K562 (cell line): ENCODE measurements at regions not wholly inside any gene's neighbourhood (a gene's known extent, or its start where the extent isn't known, plus 50 kb on each side); places are given as distances from the start of the nearest gene placed in this dataset.

Experiments used
- ATAC-seq: fragments of 200-7000 bp; cut with Tn5 transposase; 3 replicates; pipeline ENCODE4 v1.9.1; 2020; ENCODE audit warnings: moderate library complexity
- BruUV-seq: library from RNA; stranded (reverse); fragments of 400-500 nt; replicated peaks from 2 replicates; lab custom pipeline; 2021; lab: Mats Ljungman, UMichigan
- CTCF ChIA-PET: fragments of 300-600 bp; formaldehyde crosslinking; extraction: SDS; loops from one replicate; lab custom pipeline; 2021; ENCODE audit warnings: low intra/inter-chr PET ratio; lab: Yijun Ruan, JAX
- POLR2A ChIA-PET: fragments of 300-600, 350-650 bp; sonication (Branson Sonifier 250); formaldehyde crosslinking; extraction: SDS; loops from one replicate; lab custom pipeline; 2021; ENCODE audit warnings: antibody characterized with exemption, inconsistent platforms; lab: Yijun Ruan, JAX
- DNase-seq, 4 experiments: peaks; one replicate each; pipeline versions ENCODE4 v3.0.0 to v3.0.0-alpha.2; 2011 to 2018; ENCODE audit warnings: low spot score in 3 of 4, mixed read lengths in 3 of 4; ENCODE audit errors: extremely low read depth in 1 of 4
- FAIRE-seq: peaks from 2 replicates; lab custom pipeline; 2011; peaks lifted over from hg19 to GRCh38; lab: Jason Lieb, UNC
- H2AFZ ChIP-seq: 2 replicates; pipeline ENCODE4 v1.6.0; 2011; ENCODE audit warnings: low read depth, low read length, control low read depth, inconsistent platforms
- H3K27ac ChIP-seq: fragments of 200-600 bp; 3 replicates; pipeline ENCODE4 v1.8.0; 2011; ENCODE audit warnings: low read depth, mild to moderate bottlenecking, control low read depth, inconsistent platforms, low read length, moderate library complexity, mixed read lengths; ENCODE audit errors: extremely low read depth
- H3K27me3 ChIP-seq, 2 experiments: fragments of 300-600 bp in 1 of 2; 2 replicates in 1 of 2; 3 replicates in 1 of 2; pipeline versions ENCODE4 v1.6.0 to v1.8.0; 2011; ENCODE audit warnings: inconsistent platforms in 2 of 2, low read length in 2 of 2, mild to moderate bottlenecking in 1 of 2, mixed read lengths in 1 of 2, moderate library complexity in 1 of 2; ENCODE audit not compliant: control insufficient read depth in 2 of 2, insufficient read depth in 2 of 2
- H3K36me3 ChIP-seq: fragments of 300-600 bp; 3 replicates; pipeline ENCODE4 v1.8.0; 2011; ENCODE audit warnings: mild to moderate bottlenecking, low read length, inconsistent platforms; ENCODE audit not compliant: control insufficient read depth, insufficient read depth
- H3K4me1 ChIP-seq, 2 experiments: fragments of 200-600 bp in 1 of 2; replicated peaks in 1 of 2; 2 replicates in 1 of 2; 3 replicates in 1 of 2; pipeline versions ENCODE4 v1.5.1 to v1.8.0; 2011; ENCODE audit warnings: inconsistent platforms in 2 of 2, low read length in 2 of 2, mild to moderate bottlenecking in 1 of 2, mixed read lengths in 1 of 2, moderate library complexity in 1 of 2; ENCODE audit not compliant: control insufficient read depth in 2 of 2, insufficient read depth in 2 of 2
- H3K4me2 ChIP-seq: 2 replicates; pipeline ENCODE4 v1.6.1; 2011; ENCODE audit warnings: low read length, control low read depth, inconsistent platforms, mixed read lengths; ENCODE audit not compliant: insufficient read depth
- H3K4me3 ChIP-seq: fragments of 200-600 bp; sonication (generic), shearing (Covaris generic); 2 replicates; pipeline ENCODE4 v1.5.1; 2016; ENCODE audit warnings: control low read depth, inconsistent platforms
- H3K79me2 ChIP-seq: fragments of 200-600 bp; 3 replicates; pipeline ENCODE4 v1.8.0; 2011; ENCODE audit warnings: low read length, inconsistent platforms; ENCODE audit not compliant: control insufficient read depth, insufficient read depth
- H3K9ac ChIP-seq, 2 experiments: 2 replicates each; pipeline versions ENCODE4 v1.6.0 to v1.6.1; 2011; ENCODE audit warnings: low read depth in 2 of 2, low read length in 2 of 2, control low read depth in 1 of 2, inconsistent platforms in 1 of 2, mild to moderate bottlenecking in 1 of 2, mixed read lengths in 1 of 2; ENCODE audit not compliant: insufficient read depth in 1 of 2
- H3K9me1 ChIP-seq: one replicate; pipeline ENCODE4 v1.6.0; 2011; ENCODE audit warnings: inconsistent platforms, mild to moderate bottlenecking, low read length, moderate library complexity; ENCODE audit not compliant: control insufficient read depth, insufficient read depth
- H3K9me3 ChIP-seq: replicated peaks from 2 replicates; pipeline ENCODE4 v1.5.1; 2011; ENCODE audit warnings: low read depth, low read length, inconsistent platforms; ENCODE audit not compliant: control insufficient read depth, insufficient read depth
- H4K20me1 ChIP-seq: replicated peaks from 2 replicates; pipeline ENCODE4 v1.6.1; 2011; ENCODE audit warnings: low read length, inconsistent platforms, mixed read lengths; ENCODE audit not compliant: control insufficient read depth, insufficient read depth
- ATF2 ChIP-seq: sonication (generic); formaldehyde crosslinking; IDR thresholded peaks from 2 replicates; pipeline ENCODE4 v1.8.1; 2022; ENCODE audit warnings: missing genetic modification reagents
- HNRNPLL ChIP-seq: fragments of 200-400 bp; formaldehyde crosslinking; IDR thresholded peaks from 2 replicates; pipeline ENCODE4 v1.6.1; 2017; ENCODE audit warnings: low read length, low read depth, mild to moderate bottlenecking; ENCODE audit not compliant: poor library complexity, severe bottlenecking
- MEF2A ChIP-seq: IDR thresholded peaks from 2 replicates; pipeline ENCODE4 v1.6.1; 2011; ENCODE audit warnings: low read depth, mild to moderate bottlenecking, low read length, moderate library complexity; ENCODE audit not compliant: control insufficient read depth
- ZNF316 ChIP-seq: fragments of 450-650 bp; IDR thresholded peaks from 2 replicates; pipeline ENCODE4 v1.6.1; 2016
- ZNF592 ChIP-seq: fragments of 450-650 bp; IDR thresholded peaks from 2 replicates; pipeline ENCODE4 v1.6.1; 2017; ENCODE audit warnings: antibody characterized with exemption, mild to moderate bottlenecking
- WGBS: fragments of 100-300 bp; shearing (Covaris generic); methylation state at CpG from one replicate; pipeline ENCODE4 v1.1.6; 2016; ENCODE audit warnings: low coverage, mixed read lengths; ENCODE audit not compliant: insufficient coverage; ENCODE audit errors: missing lambda C conversion rate; 5-methylcytosine and 5-hydroxymethylcytosine counted together
- in situ Hi-C: fragments of 300-500 bp; cut with MboI; formaldehyde crosslinking; loops from 4 replicates; pipeline ENCODE4 v1.15.0; 2018; ENCODE audit warnings: inconsistent platforms, mixed read lengths
- intact Hi-C: fragments of 100-400 bp; cut with micrococcal nuclease; formaldehyde crosslinking; loops from 2 replicates; pipeline ENCODE4 v1.14.2; 2022

GRCh38 chr6:91241946-91242613 lies 655.2 kb upstream of the MAP3K7 start (continued):
- TF ChIP-seq ZNF592 (no peak), ATF2 (CRISPR knock-in tag) (no peak)

- FAIRE-seq (no peak), ATAC-seq (no peak), DNase-seq (no peak)
- Histone ChIP-seq H3K4me2 (no peak overlapping the region), H4K20me1 (no peaks in the 10 kb centered on the region), H3K4me3 (no peak overlapping the region), H3K4me1 (no peaks in the 10 kb centered on the region), H3K9me1 (no peaks in the 10 kb centered on the region), H3K9ac (no peak overlapping the region), H3K36me3 (no peaks in the 10 kb centered on the region), H3K27me3 (no peaks in the 10 kb centered on the region), H3K27ac (no peak overlapping the region), H3K79me2 (no peaks in the 10 kb centered on the region), H2AFZ (no peak overlapping the region), H3K9me3 (no peaks in the 10 kb centered on the region)
- ChIA-PET CTCF (no interaction called here), POLR2A (no interaction called here)
- no TSS peak for BruUV-seq
- TF ChIP-seq HNRNPLL (no peak), MEF2A (no peak), ZNF316 (0 out of 2 replicates have a peak, but pooled peaks have one; percentile 6)
- in situ Hi-C loops, result no loop called here
- intact Hi-C loops, result no loop called here
- 0% methylated on average over 1 of the region's 1 CpG for WGBS
These were observed 654.2 kb upstream of the MAP3K7 start for GRCh38 chr6:91240878-91241603.
